ENCODE measurements at regions not wholly inside any gene's neighbourhood (a gene's known extent, or its start where the extent isn't known, plus 50 kb on each side); places are given as distances from the start of the nearest gene placed in this dataset.
"Not testable (repeated sequence)": the region's sequence is repeated elsewhere in the genome, so short reads cannot be mapped to it uniquely, and the experiment has no call there.

DNA sequence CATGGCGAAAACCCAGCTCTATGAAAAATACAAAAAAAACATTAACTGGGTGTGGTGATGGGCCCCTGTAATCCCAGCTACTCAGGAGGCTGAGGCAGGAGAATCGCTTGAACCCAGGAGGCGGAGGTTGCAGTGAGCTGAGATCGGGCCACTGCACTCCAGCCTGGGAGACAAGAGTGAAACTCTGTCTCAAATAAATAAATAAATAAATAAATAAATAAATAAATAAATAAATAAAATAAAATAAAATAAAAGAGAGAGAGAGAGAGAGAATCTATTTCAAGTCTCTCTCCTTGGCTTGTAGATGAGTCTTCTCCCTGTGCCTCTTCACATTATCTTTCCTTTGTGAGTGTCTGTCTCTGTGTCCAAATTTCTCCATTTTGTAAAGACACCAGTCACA, 442.6 kb upstream of the PROX1 start:
- TF ChIP-seq CTCF (conservative IDR thresholded peaks at IDR 0.05; ENCODE audit: low read length); EZH2phosphoT487 (IDR thresholded peaks at IDR 0.05; ENCODE audit: borderline replicate concordance, low read depth, low read length): not testable (repeated sequence)
